Choroid plexus epithelial cell (primary cell): ENCODE measurements at regions not wholly inside any gene's neighbourhood (a gene's known extent, or its start where the extent isn't known, plus 50 kb on each side); places are given as distances from the start of the nearest gene placed in this dataset.
A peak's percentile ranks its signal among the peaks of the same experiment; 100 is the strongest.

Source experiments
- DNase-seq: peaks from one replicate; pipeline ENCODE4 v3.0.0-alpha.2; 2010; ENCODE audit warnings: low read depth
- H3K4me3 ChIP-seq: 2 replicates; pipeline ENCODE4 v1.5.1; 2011; ENCODE audit warnings: low read depth, mild to moderate bottlenecking, control low read depth, low read length, moderate library complexity
- CTCF ChIP-seq: conservative IDR thresholded peaks from 2 replicates; pipeline ENCODE4 v1.5.1; 2011; ENCODE audit warnings: low read depth, mild to moderate bottlenecking, control low read depth, inconsistent platforms, low read length, moderate library complexity

- no peak for TF ChIP-seq CTCF
- no peak overlapping the region for H3K4me3 ChIP-seq
- no peak for DNase-seq
Observed at GRCh38 chr1:55928576-55928975, 650.8 kb downstream of the PLPP3 start.

GRCh38 chr1:55927702-55928290 lies 651.6 kb downstream of the PLPP3 start:
- peak; percentile 29 for DNase-seq
- no peak for TF ChIP-seq CTCF

GRCh38 chr1:55926906-55927471 lies 652.4 kb downstream of the PLPP3 start:
- no peak for DNase-seq
- no peak overlapping the region for H3K4me3 ChIP-seq
- no peak for TF ChIP-seq CTCF

More at GRCh38 chr1:55927702-55928290, 651.6 kb downstream of the PLPP3 start:
- H3K4me3 ChIP-seq = no peak overlapping the region

GRCh38 chr1:55916907-55917306 lies 662.5 kb downstream of the PLPP3 start:
- TF ChIP-seq CTCF = no peak
- no peak for DNase-seq
- H3K4me3 ChIP-seq = no peak overlapping the region

- DNase-seq = peak; percentile 52
- H3K4me3 ChIP-seq = no peak overlapping the region
- no peak for TF ChIP-seq CTCF
Observed at GRCh38 chr1:55916481-55916880, 662.9 kb downstream of the PLPP3 start.

GRCh38 chr1:55913565-55913964 lies 665.8 kb downstream of the PLPP3 start:
- H3K4me3 ChIP-seq = no peak overlapping the region
- DNase-seq = no peak
- no peak for TF ChIP-seq CTCF

- no peak for TF ChIP-seq CTCF
- H3K4me3 ChIP-seq = no peak overlapping the region
- no peak for DNase-seq
Observed at GRCh38 chr1:55912438-55912837, 666.9 kb downstream of the PLPP3 start.
